GM12891 (cell line): ENCODE measurements at regions not wholly inside any gene's neighbourhood (a gene's known extent, or its start where the extent isn't known, plus 50 kb on each side); places are given as distances from the start of the nearest gene placed in this dataset.

ENCODE experiments used
- DNase-seq: peaks from one replicate; pipeline ENCODE4 v3.0.0; 2011; ENCODE audit warnings: low spot score; ENCODE audit not compliant: insufficient read length
- FAIRE-seq: peaks from 2 replicates; lab custom pipeline; 2011; peaks lifted over from hg19 to GRCh38; lab: Jason Lieb, UNC
- PAX5 ChIP-seq: IDR thresholded peaks from 2 replicates; pipeline ENCODE4 v1.6.1; 2011; ENCODE audit warnings: low read length, moderate library complexity, mild to moderate bottlenecking; ENCODE audit not compliant: insufficient read depth, severe bottlenecking
- POLR2A ChIP-seq: IDR thresholded peaks from 2 replicates; pipeline ENCODE4 v1.6.1; 2011; ENCODE audit warnings: low read depth, low read length, control low read depth
- POLR2AphosphoS5 ChIP-seq: IDR thresholded peaks from 2 replicates; pipeline ENCODE4 v1.6.1; 2011; ENCODE audit warnings: low read depth, low read length, control low read depth
- POU2F2 ChIP-seq: IDR thresholded peaks from 2 replicates; pipeline ENCODE4 v1.6.1; 2011; ENCODE audit warnings: low read depth, mild to moderate bottlenecking, control low read depth, low read length, moderate library complexity
- SPI1 ChIP-seq: IDR thresholded peaks from 2 replicates; pipeline ENCODE4 v1.6.1; 2011; ENCODE audit warnings: low read depth, low read length, control low read depth
- TAF1 ChIP-seq: IDR thresholded peaks from 2 replicates; pipeline ENCODE4 v1.6.1; 2011; ENCODE audit warnings: low read depth, low read length, control low read depth

DNA sequence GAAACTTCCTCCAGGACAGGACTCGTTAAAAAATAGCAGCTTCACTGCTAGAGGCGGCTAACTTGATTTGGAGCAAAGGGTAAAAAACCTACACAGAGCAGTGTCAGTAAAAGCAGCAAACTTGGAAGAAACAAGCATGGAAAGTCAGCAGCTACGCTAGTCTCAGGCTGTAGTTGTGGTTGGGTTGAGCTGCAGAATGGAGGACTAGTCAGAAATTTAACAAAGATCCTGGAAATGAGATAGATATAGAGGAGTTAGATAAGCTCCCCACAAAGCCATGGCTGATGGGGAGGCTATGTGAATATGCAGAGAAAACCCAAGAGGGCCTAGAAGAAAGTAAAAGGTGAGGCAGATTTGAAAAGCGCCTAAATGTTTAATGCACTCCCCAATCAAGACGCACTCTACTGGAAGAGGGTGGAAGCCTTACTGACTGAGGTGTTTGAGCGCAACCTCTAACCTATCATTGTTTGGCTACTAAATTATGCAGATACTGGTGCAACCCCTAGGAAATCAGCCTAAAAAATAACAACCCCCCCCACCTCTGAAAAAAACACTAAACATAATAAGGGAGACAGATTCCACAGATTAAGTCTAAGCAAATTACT, 99.7 kb upstream of the TMEM168 start:
- TF ChIP-seq TAF1 (no peak), POLR2A (no peak), PAX5 (no peak), POLR2AphosphoS5 (no peak), POU2F2 (no peak), SPI1 (no peak)
- FAIRE-seq: no peak
- DNase-seq: no peak

DNA sequence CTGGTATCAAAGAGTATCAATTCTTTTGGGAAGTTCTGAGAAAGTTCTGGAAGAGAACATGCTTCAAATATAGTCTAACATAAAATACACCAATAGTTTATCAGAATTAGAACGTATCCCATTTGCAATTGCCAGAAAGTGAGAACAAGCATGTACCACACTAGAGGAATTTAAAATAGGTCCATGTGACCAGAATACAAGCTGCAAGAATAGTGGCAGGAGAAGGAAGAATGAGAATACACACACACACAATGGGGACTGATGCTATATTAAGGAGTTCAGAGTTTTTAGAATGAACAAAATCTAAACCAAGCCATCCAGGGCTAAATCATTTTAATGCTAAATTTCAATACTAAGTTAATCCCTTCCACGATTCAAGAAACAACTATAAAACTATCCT, 99.1 kb upstream of the TMEM168 start:
- FAIRE-seq (no peak), DNase-seq (no peak)
- no peak for TF ChIP-seq TAF1
- TF ChIP-seq POLR2AphosphoS5: no peak
- no peak for TF ChIP-seq POU2F2
- TF ChIP-seq SPI1: no peak
- TF ChIP-seq PAX5: no peak
- TF ChIP-seq POLR2A: no peak

DNA sequence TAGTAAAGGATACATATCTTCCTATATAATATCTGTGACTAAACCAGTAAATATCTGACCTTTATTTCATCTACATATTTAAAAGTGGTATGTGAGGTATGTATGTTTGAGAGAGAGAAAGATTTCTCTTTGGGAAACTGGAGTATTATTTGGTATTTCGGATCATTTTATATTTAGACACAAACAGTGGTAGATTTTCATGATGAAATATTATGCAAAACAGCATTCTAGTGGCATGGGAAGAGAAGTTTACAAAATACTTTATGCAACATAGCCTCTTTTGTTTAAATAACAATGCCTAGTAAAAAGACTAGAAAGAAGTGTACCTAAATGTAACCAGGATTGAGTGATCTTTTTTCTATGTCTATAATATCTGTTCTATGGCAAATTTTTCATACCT, 98.6 kb upstream of the TMEM168 start:
- FAIRE-seq: no peak
- TF ChIP-seq POU2F2: no peak
- TF ChIP-seq POLR2AphosphoS5: no peak
- no peak for TF ChIP-seq PAX5
- TF ChIP-seq SPI1: no peak
- TF ChIP-seq POLR2A: no peak
- TF ChIP-seq TAF1: no peak
- DNase-seq: no peak

DNA sequence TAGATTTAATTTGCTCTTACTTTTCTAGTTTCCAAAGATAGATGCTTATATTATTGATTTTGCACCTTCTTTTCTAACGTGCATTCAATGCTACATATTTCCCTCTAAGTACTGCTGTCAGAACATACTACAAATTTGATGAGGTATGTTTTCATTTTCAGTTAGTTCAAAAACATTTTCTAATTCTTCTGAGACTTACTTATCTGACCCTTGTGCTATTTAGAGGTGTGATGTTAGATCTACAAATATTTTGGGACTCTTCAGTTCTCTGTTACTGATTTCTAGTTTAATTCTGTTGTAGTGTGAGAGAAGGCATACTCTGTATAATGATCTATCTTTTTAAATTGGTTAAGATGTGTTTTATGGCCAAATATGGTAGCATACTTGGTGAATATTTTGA, 97.8 kb upstream of the TMEM168 start:
- TF ChIP-seq SPI1: no peak
- no peak for TF ChIP-seq POU2F2
- TF ChIP-seq TAF1: no peak
- TF ChIP-seq PAX5: no peak
- TF ChIP-seq POLR2AphosphoS5: no peak
- TF ChIP-seq POLR2A: no peak
- FAIRE-seq (no peak), DNase-seq (no peak)

DNA sequence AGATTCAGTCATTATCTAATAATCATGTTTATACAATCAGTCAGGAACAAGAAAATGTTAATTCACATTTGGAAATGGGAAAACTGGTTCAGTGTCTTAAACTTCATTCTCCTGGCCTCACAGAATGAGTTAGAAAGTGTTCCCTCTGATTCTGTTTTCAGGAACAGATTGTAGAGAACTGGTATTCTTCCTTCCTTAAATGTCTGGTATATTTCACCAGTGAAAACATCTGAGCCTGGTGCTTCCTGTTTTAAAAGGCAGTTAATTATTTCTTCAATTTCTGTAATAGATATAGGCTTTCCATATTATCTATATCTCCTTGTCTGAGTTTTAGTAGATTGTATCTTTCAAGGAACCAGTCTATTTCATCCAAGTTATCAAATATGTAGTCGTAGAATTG, 97.1 kb upstream of the TMEM168 start:
- DNase-seq (no peak), FAIRE-seq (no peak)
- no peak for TF ChIP-seq POU2F2

DNA sequence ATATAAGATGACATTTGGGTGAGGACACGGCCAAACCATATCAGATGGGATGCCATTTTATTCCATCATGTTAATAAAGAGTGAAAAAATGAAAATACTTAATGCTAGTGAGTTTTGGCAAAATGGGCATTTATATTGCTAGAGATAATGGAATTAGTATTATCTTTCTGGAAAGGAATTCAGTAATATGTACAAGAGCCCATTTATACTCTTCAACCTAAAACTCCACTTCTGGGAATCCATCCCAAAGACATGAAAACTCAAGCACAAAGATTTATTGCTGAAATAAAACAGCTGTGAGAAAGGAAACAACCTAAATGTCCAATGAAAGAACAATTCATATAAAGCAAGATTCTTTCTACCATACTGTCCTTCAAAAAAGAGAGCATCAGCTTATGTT, 96.0 kb upstream of the TMEM168 start:
- DNase-seq: no peak
- FAIRE-seq: no peak
- no peak for TF ChIP-seq POLR2A
- no peak for TF ChIP-seq POLR2AphosphoS5
- TF ChIP-seq SPI1: no peak
- no peak for TF ChIP-seq PAX5
- TF ChIP-seq TAF1: no peak
- no peak for TF ChIP-seq POU2F2

DNA sequence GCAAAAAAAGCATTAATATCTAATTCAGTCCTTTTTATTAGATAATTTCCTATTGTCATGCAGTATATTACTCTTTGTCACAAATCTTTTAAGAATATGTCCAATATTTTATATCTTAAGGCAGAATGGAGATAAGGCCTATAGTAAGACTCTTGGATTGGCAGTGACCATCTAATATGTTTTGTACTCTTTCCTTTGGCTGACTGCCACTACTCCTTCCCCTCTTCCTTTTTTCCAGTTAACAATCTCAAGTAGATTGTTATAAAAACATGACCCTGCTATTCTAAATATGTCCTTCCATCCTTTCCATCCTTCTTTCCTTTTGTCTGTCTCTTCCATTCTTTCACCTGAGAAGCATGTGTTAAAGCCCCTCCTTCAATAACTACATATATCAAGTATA, 92.8 kb upstream of the TMEM168 start:
- TF ChIP-seq POU2F2 (no peak), POLR2A (no peak), TAF1 (no peak), PAX5 (no peak), SPI1 (no peak), POLR2AphosphoS5 (no peak)
- no peak for DNase-seq
- FAIRE-seq: no peak

DNA sequence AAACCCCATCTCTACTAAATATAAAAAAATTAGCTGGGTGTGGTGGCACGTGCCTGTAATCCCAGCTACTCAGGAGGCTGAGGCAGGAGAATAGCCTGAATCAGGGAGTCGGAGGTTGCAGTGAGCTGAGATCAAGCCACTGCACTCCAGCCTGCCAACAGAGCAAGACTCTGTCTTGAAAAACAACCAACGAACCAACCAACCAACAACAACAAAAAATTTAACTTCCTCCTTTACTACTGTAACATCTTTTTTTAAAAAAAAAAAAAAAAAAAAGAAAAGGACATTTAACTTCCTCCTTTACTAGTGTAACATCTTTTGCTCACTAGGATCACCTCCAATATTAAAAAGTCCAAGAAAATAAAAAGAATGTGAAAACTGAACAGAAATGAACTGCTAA, 92.3 kb upstream of the TMEM168 start:
- DNase-seq: no peak
- TF ChIP-seq SPI1: no peak
- no peak for TF ChIP-seq POLR2A
- no peak for TF ChIP-seq PAX5
- no peak for TF ChIP-seq TAF1
- TF ChIP-seq POLR2AphosphoS5: no peak
- TF ChIP-seq POU2F2: no peak
- FAIRE-seq: no peak

DNA sequence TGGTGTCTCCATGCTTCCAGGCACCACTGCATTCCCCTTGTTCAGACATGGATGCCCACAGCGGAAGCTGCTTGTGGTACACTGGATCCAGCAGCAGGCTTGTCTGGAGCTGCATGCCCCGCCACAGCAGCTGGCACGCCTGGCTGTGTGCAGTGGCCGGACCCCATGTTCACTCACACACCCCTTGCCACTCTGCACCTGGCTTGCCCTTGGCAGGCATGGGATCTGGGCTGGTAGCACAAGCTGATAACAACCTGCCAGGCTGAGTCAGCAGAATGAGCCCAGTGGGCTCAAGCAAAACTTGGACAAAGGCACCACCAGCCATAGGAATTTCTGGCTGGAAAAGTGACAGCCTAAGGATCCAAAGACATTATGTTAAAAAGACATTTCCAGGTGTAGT, 91.8 kb upstream of the TMEM168 start:
- TF ChIP-seq POU2F2 (no peak), POLR2AphosphoS5 (no peak)
- DNase-seq (no peak), FAIRE-seq (no peak)

DNA sequence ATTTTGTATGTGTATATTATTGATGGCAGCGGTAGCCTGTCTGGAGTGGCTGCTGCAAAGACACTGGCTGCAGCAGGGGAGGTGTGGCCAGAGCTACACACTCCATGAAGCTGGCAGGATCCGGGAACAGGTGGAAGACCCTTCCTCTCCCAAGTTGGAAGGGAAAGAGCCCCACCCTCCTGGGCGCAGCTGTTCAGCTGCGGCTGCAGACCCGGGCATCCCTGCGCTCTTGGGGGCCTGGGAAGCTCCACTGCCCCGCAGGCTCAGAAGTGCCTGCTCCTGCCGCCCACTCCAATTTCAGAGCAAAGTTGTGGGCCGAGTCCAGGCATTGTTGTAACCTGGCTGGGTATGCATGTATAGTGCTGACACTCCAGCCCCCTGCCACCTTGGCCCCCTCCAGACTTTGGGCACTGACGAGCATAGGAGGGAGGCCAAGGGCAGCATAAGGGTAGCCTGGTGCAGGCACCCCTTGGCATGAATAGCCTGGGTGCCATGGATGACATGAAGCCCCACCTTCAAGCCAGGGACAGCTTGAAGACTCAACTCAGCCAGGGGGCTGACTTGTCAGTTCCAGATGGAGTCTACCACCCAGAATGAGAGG, 90.7 kb upstream of the TMEM168 start:
- no peak for DNase-seq
- TF ChIP-seq TAF1 (no peak), POU2F2 (no peak), POLR2A (no peak), POLR2AphosphoS5 (no peak), SPI1 (no peak), PAX5 (no peak)
- no peak for FAIRE-seq
